Endothelial cell of umbilical vein (primary cell): ENCODE measurements at regions not wholly inside any gene's neighbourhood (a gene's known extent, or its start where the extent isn't known, plus 50 kb on each side); places are given as distances from the start of the nearest gene placed in this dataset.

Experiments
- CTCF ChIP-seq, 2 donors: IDR thresholded peaks; 1 replicate in 1 of 2; 2 replicates in 1 of 2; pipeline ENCODE4 v1.5.1; 2011; ENCODE audit warnings: low read length in 2 of 2, mild to moderate bottlenecking in 2 of 2, moderate library complexity in 2 of 2, control low read depth in 1 of 2, inconsistent platforms in 1 of 2, low read depth in 1 of 2; ENCODE audit not compliant: insufficient read depth in 1 of 2; ENCODE audit errors: extremely low read depth in 1 of 2
- EZH2 ChIP-seq: IDR thresholded peaks from 2 replicates; pipeline ENCODE4 v1.6.1; 2012; ENCODE audit warnings: borderline replicate concordance, low read depth, mild to moderate bottlenecking, moderate library complexity, low read length, inconsistent platforms; ENCODE audit not compliant: severe bottlenecking
- FOS ChIP-seq: IDR thresholded peaks from 2 replicates; pipeline ENCODE4 v1.6.1; 2011; ENCODE audit warnings: mild to moderate bottlenecking, low read length, moderate library complexity, borderline replicate concordance; ENCODE audit not compliant: insufficient read depth
- MYC ChIP-seq: IDR thresholded peaks from one replicate; pipeline ENCODE4 v1.6.1; 2011; ENCODE audit warnings: mild to moderate bottlenecking, low read depth, low read length
- POLR2A ChIP-seq: IDR thresholded peaks from 2 replicates; pipeline ENCODE4 v1.6.1; 2012; ENCODE audit warnings: low read depth, mild to moderate bottlenecking, control low read depth, low read length

- TF ChIP-seq POLR2A (no peak), CTCF (IDR thresholded peaks at IDR 0.05; ENCODE audit: extremely low read depth in 1 of 2, insufficient read depth in 1 of 2, low read depth in 1 of 2, low read length in 2 of 2) (no peak), FOS (no peak), EZH2 (no peak), MYC (no peak)
Measured at GRCh38 chr3:106083207-106083606, 214.4 kb upstream of the CBLB start.
